Activated T-helper 17 cell treated with anti-CD3 and anti-CD28 coated beads, Interleukin-2, amount 50 U/mL, for 72 hours (primary cell): ENCODE measurements at regions not wholly inside any gene's neighbourhood (a gene's known extent, or its start where the extent isn't known, plus 50 kb on each side); places are given as distances from the start of the nearest gene placed in this dataset.

ENCODE experiments used
- ATAC-seq: fragments of 150-1000 bp; cut with Tn5 transposase; replicated peaks from 2 replicates; pipeline ENCODE4 v1.10.0; 2021; ENCODE audit warnings: mild to moderate bottlenecking, moderate library complexity
- H3K27ac Mint-ChIP-seq: one replicate; pipeline ENCODE4 v1.8.0; 2022; ENCODE audit warnings: mixed read lengths
- H3K27me3 Mint-ChIP-seq: one replicate; pipeline ENCODE4 v1.8.0; 2022; ENCODE audit warnings: mixed read lengths
- H3K36me3 Mint-ChIP-seq: one replicate; pipeline ENCODE4 v1.8.0; 2022; ENCODE audit warnings: low read depth, mild to moderate bottlenecking, mixed read lengths
- H3K4me1 Mint-ChIP-seq: one replicate; pipeline ENCODE4 v1.8.0; 2022; ENCODE audit warnings: mixed read lengths
- H3K4me3 Mint-ChIP-seq: one replicate; pipeline ENCODE4 v1.8.0; 2022; ENCODE audit warnings: mild to moderate bottlenecking, mixed read lengths
- H3K9me3 Mint-ChIP-seq: one replicate; pipeline ENCODE4 v1.8.0; 2022; ENCODE audit warnings: mixed read lengths

- Mint-ChIP-seq H3K27ac (no peak overlapping the region), H3K27me3 (peaks cover 20% of the 10 kb centered on the region), H3K4me1 (no peaks in the 10 kb centered on the region), H3K9me3 (no peaks in the 10 kb centered on the region), H3K4me3 (no peak overlapping the region), H3K36me3 (no peaks in the 10 kb centered on the region)
- no peak for ATAC-seq
Observed at GRCh38 chrX:107502316-107502715, 52.9 kb downstream of the FRMPD3 start.

DNA sequence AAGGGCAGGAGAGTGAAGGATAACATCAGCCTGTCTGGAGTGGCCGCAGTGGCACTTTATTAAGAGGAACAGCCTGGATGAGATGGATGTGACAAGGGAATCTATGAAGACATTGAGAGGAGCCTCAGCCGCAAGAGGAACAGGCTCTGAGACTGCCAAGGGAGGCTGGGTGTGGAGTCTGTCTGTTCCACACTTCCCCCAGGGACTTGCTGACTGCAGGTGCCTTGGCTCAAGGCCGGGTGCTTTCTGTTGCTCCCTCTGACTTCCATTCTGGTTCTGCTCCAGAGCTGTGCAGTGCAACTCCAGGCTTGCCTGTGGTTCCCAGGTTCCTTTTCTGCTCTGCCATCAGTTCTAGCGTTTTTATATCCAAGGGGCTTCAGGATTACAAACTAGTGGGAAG is 54.6 kb downstream of the FRMPD3 start:
- no peak overlapping the region for H3K4me3 Mint-ChIP-seq
- H3K27me3 Mint-ChIP-seq: peaks cover 26% of the 10 kb centered on the region
- no peaks in the 10 kb centered on the region for H3K36me3 Mint-ChIP-seq
- no peaks in the 10 kb centered on the region for H3K9me3 Mint-ChIP-seq
- no peak for ATAC-seq
- H3K27ac Mint-ChIP-seq: no peak overlapping the region
- H3K4me1 Mint-ChIP-seq: no peaks in the 10 kb centered on the region

DNA sequence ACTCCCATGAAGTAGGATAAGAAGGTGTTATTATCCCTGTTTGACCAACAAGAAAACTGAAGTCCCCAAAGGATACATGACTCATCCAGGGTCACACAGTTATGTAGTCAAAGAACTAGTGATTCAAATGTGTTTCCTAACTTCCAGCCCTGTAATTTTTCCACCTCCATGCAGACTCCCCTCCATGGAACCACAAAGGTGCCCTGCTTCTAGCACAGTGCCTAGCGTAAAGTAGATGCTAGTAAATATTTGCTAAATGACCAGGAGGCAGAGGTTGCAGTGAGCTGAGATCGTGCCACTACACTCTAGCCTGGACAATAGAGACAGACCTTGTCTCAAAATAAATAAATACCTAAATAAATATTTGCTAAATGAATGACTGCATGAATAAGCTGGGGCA is 55.8 kb downstream of the FRMPD3 start:
- no peak overlapping the region for H3K4me3 Mint-ChIP-seq
- no peaks in the 10 kb centered on the region for H3K9me3 Mint-ChIP-seq
- H3K27ac Mint-ChIP-seq: no peak overlapping the region
- H3K27me3 Mint-ChIP-seq: peaks cover 32% of the 10 kb centered on the region
- H3K4me1 Mint-ChIP-seq: no peaks in the 10 kb centered on the region
- H3K36me3 Mint-ChIP-seq: no peaks in the 10 kb centered on the region
- no peak for ATAC-seq

- Mint-ChIP-seq H3K9me3 (no peaks in the 10 kb centered on the region), H3K4me3 (no peak overlapping the region), H3K36me3 (no peaks in the 10 kb centered on the region), H3K27ac (no peak overlapping the region), H3K4me1 (no peaks in the 10 kb centered on the region), H3K27me3 (peaks cover 32% of the 10 kb centered on the region)
- no peak for ATAC-seq
Observed at GRCh38 chrX:107506596-107507031, 57.2 kb downstream of the FRMPD3 start.

DNA sequence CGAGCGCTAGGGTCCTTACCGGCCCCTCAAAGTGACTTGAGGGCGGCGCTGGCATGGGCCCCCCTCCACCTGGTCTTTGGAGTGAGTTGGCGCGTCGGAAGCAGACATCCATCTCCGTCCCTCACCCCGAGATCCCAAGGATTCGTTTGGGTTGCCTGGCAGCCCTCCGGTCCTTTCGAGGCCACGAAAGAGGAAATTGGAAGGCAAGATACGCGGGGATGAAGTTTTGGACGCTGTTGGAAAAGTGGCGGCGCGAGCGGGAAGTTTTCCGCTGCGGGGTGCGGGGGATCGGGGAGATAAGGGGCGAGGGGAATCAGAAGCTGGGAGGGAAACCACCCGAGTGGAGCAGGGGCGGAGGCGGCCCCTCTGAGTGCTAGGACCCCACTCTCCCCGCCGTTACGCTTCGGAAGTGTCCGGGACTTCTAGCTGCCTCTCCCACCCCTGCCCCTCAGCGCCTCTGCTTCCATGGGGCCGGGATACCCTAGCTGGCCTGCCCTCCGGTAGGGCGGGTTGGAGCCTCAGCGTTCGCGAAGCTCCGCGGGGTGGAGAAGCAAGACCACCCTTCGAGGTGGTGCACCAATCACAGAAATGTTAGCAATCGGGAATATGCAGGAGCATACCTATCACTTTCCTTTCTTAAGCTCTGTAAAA is 57.8 kb downstream of the FRMPD3 start:
- Mint-ChIP-seq H3K4me1 (no peaks in the 10 kb centered on the region), H3K27ac (no peak overlapping the region), H3K36me3 (no peaks in the 10 kb centered on the region), H3K9me3 (no peaks in the 10 kb centered on the region), H3K27me3 (peaks cover 32% of the 10 kb centered on the region), H3K4me3 (no peak overlapping the region)
- no peak for ATAC-seq

DNA sequence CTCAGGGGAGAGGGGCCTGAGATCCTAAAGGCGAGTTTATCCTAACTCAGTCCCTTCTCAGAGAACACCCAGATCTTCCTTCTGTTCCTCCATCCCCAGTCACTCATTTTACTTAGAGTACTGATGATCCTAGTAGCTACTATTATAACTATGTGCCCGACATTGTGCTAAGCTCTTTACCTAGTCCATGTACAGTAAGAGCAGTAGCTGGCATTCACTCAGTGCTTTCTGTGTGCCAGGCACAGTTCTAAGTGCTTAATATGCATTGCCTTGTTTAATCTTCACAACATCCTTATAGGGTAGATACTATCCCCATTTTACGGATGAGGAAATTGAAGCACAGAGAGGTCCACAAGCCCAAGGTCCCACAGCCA is 58.3 kb downstream of the FRMPD3 start:
- no peak overlapping the region for H3K4me3 Mint-ChIP-seq

DNA sequence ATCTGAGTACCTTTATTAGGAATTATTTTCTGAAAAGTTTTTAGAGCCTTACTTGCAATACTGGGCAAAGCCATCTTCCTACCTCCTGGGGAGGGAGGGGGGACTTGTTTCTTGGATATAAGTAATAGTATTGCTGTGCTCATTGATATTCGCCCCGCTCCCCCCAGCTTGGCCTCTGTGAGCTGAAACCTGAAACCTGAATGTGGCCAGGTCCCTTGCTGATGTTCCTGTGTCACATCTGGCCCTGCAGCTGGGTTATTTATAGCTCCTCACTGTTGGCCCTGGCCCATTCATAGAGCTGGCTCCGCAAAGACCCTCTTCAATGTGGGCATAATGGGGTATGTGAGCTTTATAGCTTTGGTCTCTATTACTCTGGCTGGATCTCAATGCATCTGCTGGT is 59.5 kb downstream of the FRMPD3 start:
- H3K4me3 Mint-ChIP-seq: no peak overlapping the region
- no peaks in the 10 kb centered on the region for H3K36me3 Mint-ChIP-seq
- peaks cover 33% of the 10 kb centered on the region for H3K27me3 Mint-ChIP-seq
- H3K9me3 Mint-ChIP-seq: no peaks in the 10 kb centered on the region
- H3K27ac Mint-ChIP-seq: no peak overlapping the region
- no peaks in the 10 kb centered on the region for H3K4me1 Mint-ChIP-seq
- ATAC-seq: no peak

More for the DNA sequence above, 58.3 kb downstream of the FRMPD3 start:
- Mint-ChIP-seq H3K27me3 (peaks cover 32% of the 10 kb centered on the region), H3K27ac (no peak overlapping the region), H3K4me1 (no peaks in the 10 kb centered on the region), H3K9me3 (no peaks in the 10 kb centered on the region), H3K36me3 (no peaks in the 10 kb centered on the region)
- ATAC-seq: no peak

DNA sequence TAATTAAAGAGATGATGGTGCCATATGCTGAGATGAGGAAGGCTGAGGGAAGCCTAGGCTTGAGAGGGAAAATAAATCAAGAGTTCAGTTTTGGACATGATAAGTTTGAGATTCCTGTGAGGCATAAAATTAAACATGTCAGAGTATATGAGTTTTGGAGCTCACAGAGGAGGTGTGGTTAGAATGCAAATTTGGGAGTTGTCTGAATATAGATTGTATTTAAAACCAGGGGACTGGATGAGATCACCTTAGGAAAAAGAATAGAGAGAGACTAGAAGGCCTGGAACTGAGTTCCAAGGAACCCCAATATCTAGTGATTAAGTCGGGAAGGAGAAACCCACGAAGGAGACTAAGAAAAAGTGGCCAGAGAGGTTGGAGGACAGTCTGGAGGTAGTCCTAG is 65.5 kb downstream of the FRMPD3 start:
- ATAC-seq: no peak
- Mint-ChIP-seq H3K4me1 (no peaks in the 10 kb centered on the region), H3K4me3 (no peak overlapping the region), H3K36me3 (no peaks in the 10 kb centered on the region), H3K27me3 (peaks cover 35% of the 10 kb centered on the region), H3K27ac (no peak overlapping the region), H3K9me3 (no peaks in the 10 kb centered on the region)

DNA sequence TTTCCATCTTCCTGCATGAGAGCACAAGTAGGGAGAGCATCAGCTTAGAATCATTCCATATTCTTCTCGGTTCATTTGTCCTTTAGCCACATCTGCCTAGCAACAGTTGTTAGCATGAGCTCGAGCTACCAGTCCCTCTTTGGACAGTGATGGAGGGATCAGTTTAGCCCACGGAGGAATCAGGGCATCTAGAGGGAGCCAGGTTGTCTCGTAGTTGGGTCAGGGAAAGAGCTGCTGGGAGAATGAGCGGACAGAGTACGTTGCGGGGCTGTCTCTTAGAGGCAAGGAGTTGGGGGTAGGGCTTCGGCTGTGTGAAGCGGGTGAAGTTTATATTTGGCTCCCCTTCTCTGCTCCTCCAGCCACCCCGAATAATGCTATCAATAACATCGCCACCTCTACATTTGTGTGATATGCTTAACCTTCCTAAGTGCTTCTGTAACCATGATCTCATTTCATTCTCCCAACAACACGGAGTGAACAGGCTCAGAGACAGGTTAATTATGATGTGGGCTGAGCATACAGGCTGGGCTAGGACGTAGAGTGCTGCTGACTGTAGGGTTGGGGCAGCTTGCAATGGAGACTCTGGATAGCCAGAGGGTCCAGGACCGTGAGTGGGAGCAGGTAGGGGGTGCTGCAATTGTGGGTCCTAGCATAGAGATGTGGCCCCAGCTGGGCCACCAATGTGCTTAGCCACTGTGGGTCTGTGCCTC is 72.6 kb downstream of the FRMPD3 start:
- Mint-ChIP-seq H3K4me3 (no peak overlapping the region), H3K4me1 (no peaks in the 10 kb centered on the region), H3K27me3 (peaks cover 29% of the 10 kb centered on the region), H3K36me3 (no peaks in the 10 kb centered on the region), H3K27ac (no peak overlapping the region), H3K9me3 (no peaks in the 10 kb centered on the region)
- ATAC-seq: no peak

DNA sequence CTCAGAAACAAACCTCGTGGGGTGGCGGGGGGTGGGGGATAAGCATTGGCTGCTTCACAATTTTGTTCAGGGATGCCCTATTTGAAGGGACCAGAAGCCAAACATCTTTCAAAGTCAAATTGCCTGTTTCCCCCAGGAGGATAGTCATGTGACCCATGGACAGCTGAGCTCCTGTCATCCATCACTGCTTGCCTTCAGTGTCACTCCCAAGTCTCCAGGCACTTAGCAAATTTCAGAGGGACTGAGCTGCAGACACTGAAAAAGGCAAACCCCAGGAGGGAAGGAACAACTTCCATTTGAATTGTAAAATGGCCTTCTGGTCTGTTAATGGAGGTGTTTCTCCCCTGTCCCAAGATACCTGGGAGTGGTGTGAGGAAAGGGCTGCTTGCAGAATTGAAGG is 73.4 kb downstream of the FRMPD3 start:
- Mint-ChIP-seq H3K27ac (no peak overlapping the region), H3K4me3 (no peak overlapping the region), H3K27me3 (peaks cover 23% of the 10 kb centered on the region)

GRCh38 chrX:107526141-107526540 is 76.7 kb downstream of the FRMPD3 start:
- H3K4me3 Mint-ChIP-seq: no peak overlapping the region
- no peaks in the 10 kb centered on the region for H3K36me3 Mint-ChIP-seq
- no peaks in the 10 kb centered on the region for H3K9me3 Mint-ChIP-seq
- peaks cover 4% of the 10 kb centered on the region for H3K27me3 Mint-ChIP-seq
- H3K27ac Mint-ChIP-seq: no peak overlapping the region
- ATAC-seq: no peak
- no peaks in the 10 kb centered on the region for H3K4me1 Mint-ChIP-seq

More for the DNA sequence above, 73.4 kb downstream of the FRMPD3 start:
- ATAC-seq: no peak
- Mint-ChIP-seq H3K9me3 (no peaks in the 10 kb centered on the region), H3K36me3 (no peaks in the 10 kb centered on the region), H3K4me1 (no peaks in the 10 kb centered on the region)

DNA sequence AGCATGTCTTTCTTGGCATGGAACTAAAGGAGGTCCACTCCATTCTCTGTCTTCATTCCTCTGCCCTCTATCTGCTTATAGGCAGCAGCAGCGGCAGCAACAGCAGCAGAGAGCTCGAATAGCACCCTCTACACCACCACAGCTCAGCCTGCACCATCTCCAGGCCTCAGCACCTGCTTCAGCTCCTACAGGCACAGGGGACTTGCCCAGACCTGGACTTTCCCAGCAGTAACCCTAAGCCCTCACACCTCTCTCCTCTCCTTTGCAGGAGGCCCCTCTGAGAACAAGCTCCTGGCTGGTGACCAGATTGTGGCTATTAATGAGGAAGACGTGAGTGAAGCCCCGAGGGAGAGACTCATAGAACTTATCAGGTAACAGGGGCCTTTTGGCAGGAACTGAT is 80.7 kb downstream of the FRMPD3 start:
- Mint-ChIP-seq H3K27ac (no peak overlapping the region), H3K9me3 (no peaks in the 10 kb centered on the region), H3K27me3 (peaks cover 18% of the 10 kb centered on the region), H3K4me3 (no peak overlapping the region), H3K36me3 (no peaks in the 10 kb centered on the region), H3K4me1 (no peaks in the 10 kb centered on the region)
- no peak for ATAC-seq

DNA sequence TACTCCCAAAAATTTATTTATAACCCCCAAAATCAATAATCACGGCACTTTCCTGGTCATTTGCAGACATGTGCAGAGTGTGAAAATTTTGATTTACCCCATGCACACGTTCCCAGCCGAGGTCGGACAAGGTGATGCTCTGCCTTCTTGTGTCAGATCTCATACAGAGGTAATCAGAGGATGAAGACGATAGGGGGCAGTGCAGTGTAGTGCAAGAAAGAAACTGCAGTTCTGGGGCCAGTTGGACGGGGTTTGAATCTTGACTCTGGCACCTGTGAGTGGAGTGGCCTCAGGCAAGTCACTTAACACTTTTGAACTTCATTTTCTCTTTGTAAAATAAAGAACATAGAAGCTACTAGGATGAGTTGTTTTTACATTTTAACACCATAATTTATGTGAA is 88.4 kb downstream of the FRMPD3 start:
- H3K4me1 Mint-ChIP-seq: no peaks in the 10 kb centered on the region
- ATAC-seq: peak; percentile 49
- H3K27me3 Mint-ChIP-seq: peaks cover 9% of the 10 kb centered on the region
- no peak overlapping the region for H3K4me3 Mint-ChIP-seq
- no peaks in the 10 kb centered on the region for H3K36me3 Mint-ChIP-seq
- no peak overlapping the region for H3K27ac Mint-ChIP-seq
- H3K9me3 Mint-ChIP-seq: no peaks in the 10 kb centered on the region

GRCh38 chrX:107541244-107541643 is 87.1 kb upstream of the PRPS1 start:
- Mint-ChIP-seq H3K27me3 (no peaks in the 10 kb centered on the region), H3K36me3 (no peaks in the 10 kb centered on the region), H3K9me3 (no peaks in the 10 kb centered on the region), H3K4me1 (no peaks in the 10 kb centered on the region), H3K4me3 (no peak overlapping the region), H3K27ac (no peak overlapping the region)
- no peak for ATAC-seq

DNA sequence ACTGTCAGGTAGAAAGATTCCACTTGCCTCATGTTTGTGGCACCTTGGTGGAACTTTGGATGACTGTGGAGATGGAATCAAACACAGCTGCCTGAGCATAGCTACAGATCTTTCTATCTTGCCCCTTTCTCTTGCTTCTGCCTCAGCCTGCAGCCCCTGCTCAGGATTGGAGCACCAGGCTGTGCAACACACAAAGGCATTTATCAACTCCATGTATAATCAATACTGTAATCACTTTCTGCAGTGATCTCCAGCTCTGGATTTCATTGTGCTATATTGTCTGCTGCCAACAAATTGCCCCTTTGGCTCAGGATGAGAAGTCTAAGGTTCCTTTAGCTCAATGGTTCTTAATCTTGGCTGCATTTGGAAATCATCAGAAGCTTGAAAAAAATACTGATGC is 86.3 kb upstream of the PRPS1 start:
- no peak overlapping the region for H3K27ac Mint-ChIP-seq
- H3K4me1 Mint-ChIP-seq: no peaks in the 10 kb centered on the region
- H3K4me3 Mint-ChIP-seq: no peak overlapping the region
- H3K36me3 Mint-ChIP-seq: no peaks in the 10 kb centered on the region
- H3K9me3 Mint-ChIP-seq: no peaks in the 10 kb centered on the region
- no peak for ATAC-seq
- no peaks in the 10 kb centered on the region for H3K27me3 Mint-ChIP-seq
